ACHN (cell line): ENCODE measurements at regions not wholly inside any gene's neighbourhood (a gene's known extent, or its start where the extent isn't known, plus 50 kb on each side); places are given as distances from the start of the nearest gene placed in this dataset.
A peak's percentile ranks its signal among the peaks of the same experiment; 100 is the strongest.
"Not testable (repeated sequence)": the region's sequence is repeated elsewhere in the genome, so short reads cannot be mapped to it uniquely, and the experiment has no call there.

Experiments used
- DNase-seq: peaks from one replicate; pipeline ENCODE4 v3.0.0-alpha.2; 2015
- in situ Hi-C: cut with HindIII; loops from 2 replicates; pipeline ENCODE4 v1.10.0; 2017; ENCODE audit warnings: low sequenced_read_pairs, low pct_ligation_motif_present, low pct_unique_long_range_greater_than_20kb

GRCh38 chr14:53865711-53866110, 90.9 kb downstream of the BMP4 start:
- in situ Hi-C loops, result no loop called here
- DNase-seq, result no peak

- no peak for DNase-seq
- in situ Hi-C loops, result no loop called here
These were observed 94.8 kb downstream of the BMP4 start for GRCh38 chr14:53861781-53862180.

GRCh38 chr14:53858345-53858684, 98.3 kb downstream of the BMP4 start:
- in situ Hi-C loops, result no loop called here
- no peak for DNase-seq

- no peak for DNase-seq
- in situ Hi-C loops, result no loop called here
These were observed 98.8 kb downstream of the BMP4 start for GRCh38 chr14:53857625-53858344.

- in situ Hi-C loops, result no loop called here
- no peak for DNase-seq
These were observed 101.1 kb downstream of the BMP4 start for GRCh38 chr14:53855574-53855973.

GRCh38 chr14:53855127-53855526, 101.5 kb downstream of the BMP4 start:
- in situ Hi-C loops, result no loop called here
- DNase-seq, result no peak

GRCh38 chr14:53851394-53852090, 105.1 kb downstream of the BMP4 start:
- no peak for DNase-seq
- in situ Hi-C loops, result no loop called here

GRCh38 chr14:53850714-53851296, 105.8 kb downstream of the BMP4 start:
- peak; percentile 20 for DNase-seq
- in situ Hi-C loops, result no loop called here

GRCh38 chr14:53849549-53849948, 107.1 kb downstream of the BMP4 start:
- DNase-seq, result no peak
- in situ Hi-C loops, result no loop called here

GRCh38 chr14:53848854-53849253, 107.8 kb downstream of the BMP4 start:
- no peak for DNase-seq
- in situ Hi-C loops, result no loop called here

- no peak for DNase-seq
- in situ Hi-C loops, result no loop called here
These were observed 108.7 kb downstream of the BMP4 start for GRCh38 chr14:53847881-53848280.

- in situ Hi-C loops, result no loop called here
These were observed 109.6 kb downstream of the BMP4 start for GRCh38 chr14:53847057-53847456.

GRCh38 chr14:53845813-53846693, 110.6 kb downstream of the BMP4 start:
- in situ Hi-C loops, result no loop called here
- DNase-seq, result no peak

More at GRCh38 chr14:53847057-53847456, 109.6 kb downstream of the BMP4 start:
- no peak for DNase-seq

- in situ Hi-C loops, result no loop called here
- no peak for DNase-seq
These were observed 113.7 kb downstream of the BMP4 start for GRCh38 chr14:53842938-53843337.

- no peak for DNase-seq
- in situ Hi-C loops, result no loop called here
These were observed 115.2 kb downstream of the BMP4 start for GRCh38 chr14:53841109-53842099.

- in situ Hi-C loops, result no loop called here
- DNase-seq, result no peak
These were observed 116.2 kb downstream of the BMP4 start for GRCh38 chr14:53840444-53840843.

GRCh38 chr14:53838374-53838773, 118.3 kb downstream of the BMP4 start:
- no peak for DNase-seq
- in situ Hi-C loops, result no loop called here

- DNase-seq, in situ Hi-C loops: not testable (repeated sequence)
These were observed 119.0 kb downstream of the BMP4 start for GRCh38 chr14:53837656-53838055.
